Upper lobe of left lung (tissue), 6 donors: ENCODE measurements at regions not wholly inside any gene's neighbourhood (a gene's known extent, or its start where the extent isn't known, plus 50 kb on each side); places are given as distances from the start of the nearest gene placed in this dataset.
"Not testable (repeated sequence)": the region's sequence is repeated elsewhere in the genome, so short reads cannot be mapped to it uniquely, and the experiment has no call there.

Source experiments
- ATAC-seq, 2 donors: fragments of 200-7000 bp; cut with Tn5 transposase; one replicate each; pipeline ENCODE4 v1.9.1; 2022; ENCODE audit warnings: mild to moderate bottlenecking in 2 of 2, moderate library complexity in 2 of 2; ENCODE audit not compliant: low FRiP score in 2 of 2
- DNase-seq, 2 donors: peaks; one replicate each; pipeline ENCODE4 v3.0.0-alpha.2; 2019 to 2020
- H3K27ac ChIP-seq, 4 donors: fragments of 200-600 bp; sonication (generic); one replicate each; pipeline ENCODE4 v1.5.1; 2016 to 2019
- H3K27me3 ChIP-seq, 4 donors: fragments of 200-600 bp; sonication (generic); one replicate each; pipeline ENCODE4 v1.5.1; 2017 to 2019
- H3K36me3 ChIP-seq, 4 donors: fragments of 200-600 bp; sonication (generic); one replicate each; pipeline ENCODE4 v1.5.1; 2016 to 2019
- H3K4me1 ChIP-seq, 4 donors: fragments of 200-600 bp; sonication (generic); one replicate each; pipeline ENCODE4 v1.5.1; 2018 to 2019
- H3K4me3 ChIP-seq, 4 donors: fragments of 200-600 bp; sonication (generic); one replicate each; pipeline ENCODE4 v1.5.1; 2017 to 2019; ENCODE audit warnings: mild to moderate bottlenecking in 2 of 4, moderate library complexity in 1 of 4
- H3K9me3 ChIP-seq, 4 donors: fragments of 200-600 bp; sonication (generic); one replicate each; pipeline ENCODE4 v1.5.1; 2018 to 2019
- CTCF ChIP-seq, 6 experiments: fragments of 450-650 bp in 4 of 6; fragments of 200-600 bp in 2 of 6; sonication (generic) in 2 of 6; IDR thresholded peaks; one replicate each; pipeline ENCODE4 v1.5.1; 2016 to 2019; ENCODE audit warnings: antibody characterized with exemption in 6 of 6
- EP300 ChIP-seq, 4 donors: sonication (generic); formaldehyde crosslinking; IDR thresholded peaks; one replicate each; pipeline ENCODE4 v1.5.1; 2017; ENCODE audit warnings: antibody characterized with exemption in 4 of 4, control low read depth in 2 of 4
- POLR2A ChIP-seq, 4 donors: fragments of 450-650 bp; IDR thresholded peaks; one replicate each; pipeline ENCODE4 v1.5.1; 2016 to 2017; ENCODE audit warnings: antibody characterized with exemption in 4 of 4, mild to moderate bottlenecking in 2 of 4
- POLR2AphosphoS5 ChIP-seq, 2 donors: sonication (generic); formaldehyde crosslinking; IDR thresholded peaks; one replicate each; pipeline ENCODE4 v1.5.1; 2017; ENCODE audit warnings: antibody characterized with exemption in 2 of 2
- WGBS, 2 donors: methylation state at CpG; one replicate each; pipeline ENCODE4 v1.1.5; 2017 to 2018; 5-methylcytosine and 5-hydroxymethylcytosine counted together
- donor health status: DM: no; HTN: no; CAD: no; lungs with moderate emphysema.
- donor health status: DM: no; HTN: yes; CAD: no; lungs with severe emphysema.

- not testable (repeated sequence) for H3K27me3 ChIP-seq, H3K27ac ChIP-seq, ATAC-seq, H3K9me3 ChIP-seq, H3K4me1 ChIP-seq, H3K4me3 ChIP-seq, DNase-seq, H3K36me3 ChIP-seq
- 50 to 57% methylated on average over 6 to 8 of the region's 8 CpGs for WGBS, 2 donors
These were observed 50.3 kb downstream of the TLCD4 start for GRCh38 chr1:95167503-95167902.

- no peak for TF ChIP-seq EP300 (IDR thresholded peaks at IDR 0.05)
- TF ChIP-seq POLR2A (IDR thresholded peaks at IDR 0.05): no peak
- TF ChIP-seq CTCF (IDR thresholded peaks at IDR 0.05): no peak
- TF ChIP-seq POLR2AphosphoS5 (IDR thresholded peaks at IDR 0.05): no peak
- Histone ChIP-seq H3K27ac (no peak overlapping the region), H3K9me3 (no peaks in the 10 kb centered on the region), H3K4me1 (no peaks in the 10 kb centered on the region), H3K4me3 (no peak overlapping the region), H3K36me3 (no peaks in the 10 kb centered on the region), H3K27me3 (no peaks in the 10 kb centered on the region)
- 94% methylated on average over 2 of the region's 2 CpGs for WGBS, 2 donors
- DNase-seq (no peak), ATAC-seq (no peak)
These were observed 50.9 kb downstream of the TLCD4 start for GRCh38 chr1:95168028-95168427.

- peak overlapping the region in 1 of 4 donors; percentile 60 for H3K27ac ChIP-seq
- no peaks in the 10 kb centered on the region for H3K27me3 ChIP-seq
- ATAC-seq: peak in 1 of 2 donors; percentile 53
- 66 to 71% methylated on average over 5 of the region's 5 CpGs for WGBS, 2 donors
- no peak overlapping the region for H3K4me3 ChIP-seq
- no peak for DNase-seq
- H3K36me3 ChIP-seq: no peaks in the 10 kb centered on the region
- TF ChIP-seq EP300 (IDR thresholded peaks at IDR 0.05): no peak
- no peak for TF ChIP-seq POLR2A (IDR thresholded peaks at IDR 0.05)
- no peak for TF ChIP-seq POLR2AphosphoS5 (IDR thresholded peaks at IDR 0.05)
- no peak for TF ChIP-seq CTCF (IDR thresholded peaks at IDR 0.05)
- H3K9me3 ChIP-seq: no peaks in the 10 kb centered on the region
- no peaks in the 10 kb centered on the region for H3K4me1 ChIP-seq
These were observed 51.7 kb downstream of the TLCD4 start for GRCh38 chr1:95168761-95169351.

DNA sequence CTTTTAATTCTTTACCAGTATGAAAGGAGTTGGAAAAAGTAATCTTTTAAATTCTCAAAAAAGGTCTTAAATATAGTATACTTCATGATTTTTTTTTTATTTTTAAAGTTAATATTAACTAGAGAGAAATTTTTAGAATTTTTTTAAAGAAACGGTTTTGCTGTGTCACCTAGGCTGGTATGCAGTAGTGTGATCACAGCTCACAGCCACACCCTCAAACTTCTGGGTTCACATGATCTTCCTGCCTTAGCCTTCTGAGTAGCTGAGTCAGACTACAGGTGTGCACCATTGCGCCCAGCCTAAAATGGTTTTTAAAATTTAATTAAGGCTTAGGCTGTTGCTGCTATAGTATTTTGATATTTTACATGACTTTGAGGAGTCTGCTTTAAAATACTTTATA, 52.4 kb downstream of the TLCD4 start:
- Histone ChIP-seq H3K4me1 (no peaks in the 10 kb centered on the region), H3K27me3 (no peaks in the 10 kb centered on the region), H3K9me3 (no peaks in the 10 kb centered on the region), H3K36me3 (no peaks in the 10 kb centered on the region), H3K4me3 (no peak overlapping the region), H3K27ac (no peak overlapping the region)
- WGBS, 2 donors: 43 to 55% methylated on average over 2 of the region's 2 CpGs
- no peak for TF ChIP-seq EP300 (IDR thresholded peaks at IDR 0.05)
- TF ChIP-seq CTCF (IDR thresholded peaks at IDR 0.05): no peak
- TF ChIP-seq POLR2AphosphoS5 (IDR thresholded peaks at IDR 0.05): no peak
- TF ChIP-seq POLR2A (IDR thresholded peaks at IDR 0.05): no peak
- peak in 1 of 2 donors; percentile 60 for DNase-seq
- ATAC-seq: peak in 1 of 2 donors; percentile 88

GRCh38 chr1:95171270-95172245, 54.4 kb downstream of the TLCD4 start:
- H3K4me1 ChIP-seq: no peaks in the 10 kb centered on the region
- H3K27me3 ChIP-seq: no peaks in the 10 kb centered on the region
- no peak overlapping the region for H3K27ac ChIP-seq
- H3K4me3 ChIP-seq: no peak overlapping the region
- ATAC-seq: no peak
- WGBS, 2 donors: 79 to 83% methylated on average over 7 of the region's 7 CpGs
- no peak for DNase-seq
- H3K9me3 ChIP-seq: no peaks in the 10 kb centered on the region
- TF ChIP-seq CTCF (IDR thresholded peaks at IDR 0.05) (no peak), EP300 (IDR thresholded peaks at IDR 0.05) (no peak), POLR2AphosphoS5 (IDR thresholded peaks at IDR 0.05) (no peak), POLR2A (IDR thresholded peaks at IDR 0.05) (no peak)
- H3K36me3 ChIP-seq: no peaks in the 10 kb centered on the region
